ENCODE measurements at regions not wholly inside any gene's neighbourhood (a gene's known extent, or its start where the extent isn't known, plus 50 kb on each side); places are given as distances from the start of the nearest gene placed in this dataset.

GRCh38 chr18:55088561-55088960 lies 129.3 kb upstream of the CCDC68 start:
- ATAC-seq (ENCODE audit: low FRiP score) (no peak), DNase-seq (ENCODE audit: low spot score) (no peak)
- TF ChIP-seq CTCF (IDR thresholded peaks at IDR 0.05) = no peak

- no peak for DNase-seq (ENCODE audit: low spot score)
- no peak for TF ChIP-seq CTCF (IDR thresholded peaks at IDR 0.05)
- peak; percentile 81 for ATAC-seq (ENCODE audit: low FRiP score)
Measured at GRCh38 chr18:55088000-55088401, 128.7 kb upstream of the CCDC68 start.

- DNase-seq (ENCODE audit: low spot score) (no peak), ATAC-seq (ENCODE audit: low FRiP score) (no peak)
- TF ChIP-seq CTCF (IDR thresholded peaks at IDR 0.05) = no peak
Measured at GRCh38 chr18:55086906-55087305, 127.6 kb upstream of the CCDC68 start.

- DNase-seq (ENCODE audit: low spot score) (no peak), ATAC-seq (ENCODE audit: low FRiP score) (no peak)
- no peak for TF ChIP-seq CTCF (IDR thresholded peaks at IDR 0.05)
Measured at GRCh38 chr18:55085557-55086285, 126.5 kb upstream of the CCDC68 start.

GRCh38 chr18:55084550-55084949 lies 125.3 kb upstream of the CCDC68 start:
- DNase-seq (ENCODE audit: low spot score) = no peak
- TF ChIP-seq CTCF (IDR thresholded peaks at IDR 0.05) = no peak
- no peak for ATAC-seq (ENCODE audit: low FRiP score)

- ATAC-seq (ENCODE audit: low FRiP score) = no peak
- no peak for TF ChIP-seq CTCF (IDR thresholded peaks at IDR 0.05)
Measured at GRCh38 chr18:55083461-55083860, 124.2 kb upstream of the CCDC68 start.

More at GRCh38 chr18:55083461-55083860, 124.2 kb upstream of the CCDC68 start:
- no peak for DNase-seq (ENCODE audit: low spot score)
